SHP77 treated with DMSO at 0.1 percent for 48 hours (cell line): ENCODE measurements at regions not wholly inside any gene's neighbourhood (a gene's known extent, or its start where the extent isn't known, plus 50 kb on each side); places are given as distances from the start of the nearest gene placed in this dataset.
"Not testable (repeated sequence)": the region's sequence is repeated elsewhere in the genome, so short reads cannot be mapped to it uniquely, and the experiment has no call there.

Experiments
- DNase-seq: peaks from one replicate; lab custom pipeline; 2025; lab: John Stamatoyannopoulos, UW

DNA sequence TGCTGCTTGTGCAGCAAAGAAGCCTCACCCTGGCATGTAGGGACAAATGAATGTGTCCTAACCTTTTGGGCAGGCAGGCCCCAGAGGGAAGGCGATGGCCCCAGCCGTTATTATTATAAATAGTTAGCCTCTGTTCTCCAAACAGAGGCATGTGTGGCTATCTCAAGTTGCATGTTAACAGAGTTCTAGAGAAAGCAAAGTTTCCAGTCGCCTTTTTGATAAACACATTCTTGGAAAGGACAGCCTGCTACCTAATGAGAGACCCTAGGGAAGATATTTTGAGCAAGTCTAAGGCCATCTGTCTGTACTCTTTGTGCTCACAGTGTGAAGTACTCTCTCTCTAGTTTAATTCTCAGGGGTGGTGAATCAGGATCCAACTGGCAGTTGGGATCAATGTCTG, 97.4 kb upstream of the FHL2 start:
- DNase-seq, result no peak

DNA sequence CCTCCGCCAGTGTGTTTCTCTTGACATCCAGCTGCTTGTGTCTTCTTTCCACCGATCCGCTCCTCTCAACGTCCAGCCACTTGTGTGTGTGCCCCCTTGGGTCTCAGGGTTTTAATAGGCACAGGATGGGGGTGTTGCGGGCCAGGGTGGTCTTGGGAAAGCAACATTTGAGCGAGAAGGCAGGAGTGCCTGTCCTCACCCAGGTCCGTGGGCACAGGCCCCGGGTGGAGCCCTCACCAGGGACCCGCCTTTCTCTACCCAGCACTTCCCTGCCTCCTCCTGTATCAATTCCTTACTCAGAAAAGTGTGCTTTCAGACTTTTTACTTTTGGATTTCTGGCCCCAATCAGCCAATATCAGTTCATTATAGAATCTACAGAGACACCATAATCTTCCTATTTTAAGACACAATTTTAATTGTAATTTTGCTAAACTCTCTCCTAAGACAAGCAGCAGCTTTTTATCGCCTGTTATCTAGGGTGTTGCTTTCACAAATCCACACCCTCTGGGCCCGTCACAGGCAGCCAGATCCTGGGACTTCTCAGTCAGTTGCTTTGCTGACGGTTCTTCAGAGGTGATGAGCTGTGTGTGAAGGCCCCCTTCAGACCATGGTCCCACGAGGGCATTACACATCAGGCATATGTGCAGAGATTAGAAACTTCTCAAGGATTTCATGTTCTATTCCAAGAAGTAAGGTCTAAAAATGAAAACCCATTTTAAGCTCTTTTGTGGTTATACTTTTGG, 96.0 kb upstream of the FHL2 start:
- DNase-seq, result no peak

DNA sequence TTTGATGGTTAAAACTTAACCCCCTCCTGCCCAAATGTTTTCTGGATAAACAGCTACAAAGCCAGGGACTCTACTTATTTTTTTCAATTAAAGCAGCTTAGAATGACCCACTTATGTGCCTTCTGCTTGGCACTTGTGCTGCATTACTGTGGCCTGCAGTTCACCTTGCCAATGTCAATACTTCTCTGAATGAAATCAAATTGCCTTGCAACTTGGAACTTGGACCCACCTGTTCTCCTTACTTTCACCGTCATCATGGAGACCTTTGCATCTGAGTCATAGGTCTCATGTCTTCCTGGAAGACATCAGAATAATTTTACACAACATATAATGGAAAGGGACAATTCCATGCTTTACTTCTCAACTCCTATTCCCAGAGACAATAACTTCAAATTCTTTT, 92.1 kb upstream of the FHL2 start:
- no peak for DNase-seq

DNA sequence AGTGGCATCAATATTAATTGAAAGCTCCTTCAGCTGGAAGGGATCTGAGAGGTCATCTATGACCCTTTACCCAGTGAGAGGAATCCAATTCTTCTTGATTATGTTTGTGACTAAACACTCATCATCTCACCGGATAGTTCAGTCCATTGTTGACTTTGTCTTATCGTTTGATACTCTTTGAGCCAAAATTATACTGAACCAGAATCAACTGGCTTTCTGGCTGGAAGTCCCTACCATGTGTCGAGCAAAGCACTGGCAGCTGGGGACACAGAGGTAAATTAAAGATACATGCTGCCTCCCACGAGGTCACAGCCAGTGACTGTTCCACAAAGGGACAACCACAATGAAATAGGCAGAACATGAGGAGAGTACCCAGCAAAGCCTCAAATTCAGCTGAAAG, 91.4 kb upstream of the FHL2 start:
- DNase-seq, result no peak

DNA sequence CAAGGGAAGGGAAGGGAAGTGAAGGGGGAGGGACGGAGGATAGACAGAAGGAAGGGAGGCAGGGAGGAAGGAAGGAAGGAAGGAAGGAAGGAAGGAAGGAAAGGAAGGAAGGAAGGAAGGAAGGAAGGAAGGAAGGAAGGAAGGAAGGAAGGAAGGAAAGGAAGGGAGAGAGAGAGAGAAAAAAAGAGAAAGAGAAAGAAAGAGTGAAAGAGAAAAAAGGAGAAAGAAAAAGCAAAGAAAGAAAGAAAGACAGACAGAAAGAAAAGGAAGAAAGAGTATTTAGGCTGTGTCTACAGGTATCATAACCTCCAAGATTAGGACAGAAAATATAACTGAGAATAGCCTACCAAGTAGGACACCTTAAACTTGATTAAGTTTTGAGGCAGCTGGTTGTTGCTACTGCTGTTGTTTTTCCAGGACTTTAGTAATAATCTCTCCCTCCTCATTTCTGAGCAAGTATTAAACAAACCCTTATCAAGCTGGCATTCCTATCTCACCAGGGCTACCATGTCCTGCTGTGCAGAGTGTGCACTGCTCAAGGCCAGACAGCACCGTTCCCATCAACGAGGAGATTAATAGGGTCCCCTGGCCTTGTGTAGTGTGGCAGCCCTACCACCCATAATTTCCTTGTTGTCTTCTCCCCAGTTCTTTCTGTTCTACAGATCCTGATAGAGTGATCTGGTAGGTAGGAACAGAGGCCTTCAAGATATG, 90.5 kb upstream of the FHL2 start:
- no peak for DNase-seq

DNA sequence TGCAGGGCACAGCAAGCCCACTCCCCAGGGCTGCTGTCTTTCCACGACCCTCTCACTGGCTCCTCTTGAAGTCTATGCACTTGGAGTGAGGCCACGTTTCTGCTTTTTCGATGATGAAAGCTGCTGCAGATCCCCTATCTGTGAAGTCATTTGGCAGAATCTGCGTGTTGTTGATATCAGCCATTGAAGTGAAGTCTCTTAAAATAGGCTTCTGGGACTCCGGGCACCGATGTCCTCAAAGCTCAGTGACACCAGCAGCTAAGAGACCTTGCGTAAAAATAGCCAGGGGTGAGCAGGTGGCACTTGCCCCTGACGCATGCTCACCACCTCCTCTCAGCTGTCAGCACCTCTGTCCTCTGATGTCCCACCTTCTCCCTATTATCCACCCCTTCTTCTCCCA, 89.4 kb upstream of the FHL2 start:
- DNase-seq, result no peak

DNA sequence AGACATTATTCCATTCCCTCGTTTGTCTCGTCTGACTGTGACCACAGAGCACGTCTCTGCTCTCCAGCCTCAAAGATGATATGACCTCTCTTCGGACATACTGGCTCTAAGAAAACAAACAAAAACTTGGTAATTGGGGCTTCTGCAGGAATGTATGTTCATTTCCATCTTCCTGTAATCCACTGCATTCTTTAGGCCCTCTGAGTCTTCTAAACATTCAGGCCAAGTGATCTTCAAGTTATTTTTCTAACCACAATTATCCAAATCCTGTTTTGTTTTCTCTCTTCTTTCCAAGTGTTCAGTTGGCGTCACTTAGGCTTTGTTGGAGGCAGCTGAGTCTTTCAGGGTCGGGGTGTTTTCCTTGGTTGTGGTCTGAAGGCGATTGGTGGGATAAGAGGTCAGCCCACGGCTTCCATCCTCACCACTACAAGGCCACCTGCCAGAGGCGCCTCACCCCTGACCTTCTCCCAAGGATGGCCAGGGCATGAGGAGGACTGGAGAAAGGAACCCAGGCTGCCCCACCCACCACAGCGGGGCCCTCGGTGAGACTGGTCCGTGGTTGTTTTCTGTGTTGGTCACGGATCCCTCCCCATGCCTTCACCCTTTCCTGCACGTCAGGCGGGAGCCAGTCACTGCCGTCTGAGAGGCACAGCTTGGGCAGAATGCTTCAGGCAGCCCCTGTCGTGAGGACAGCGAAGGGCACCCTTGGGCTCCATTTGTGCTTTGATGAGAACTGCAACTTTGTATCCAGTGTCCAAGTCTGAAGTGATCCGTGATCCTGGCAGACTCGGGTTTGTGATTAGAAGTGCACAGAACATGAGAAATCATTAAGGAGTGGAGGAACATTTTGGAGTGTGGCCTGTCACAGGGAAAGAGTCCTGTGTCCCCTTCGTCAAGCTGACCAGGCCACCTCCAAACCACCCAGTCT, 88.6 kb upstream of the FHL2 start:
- no peak for DNase-seq

DNA sequence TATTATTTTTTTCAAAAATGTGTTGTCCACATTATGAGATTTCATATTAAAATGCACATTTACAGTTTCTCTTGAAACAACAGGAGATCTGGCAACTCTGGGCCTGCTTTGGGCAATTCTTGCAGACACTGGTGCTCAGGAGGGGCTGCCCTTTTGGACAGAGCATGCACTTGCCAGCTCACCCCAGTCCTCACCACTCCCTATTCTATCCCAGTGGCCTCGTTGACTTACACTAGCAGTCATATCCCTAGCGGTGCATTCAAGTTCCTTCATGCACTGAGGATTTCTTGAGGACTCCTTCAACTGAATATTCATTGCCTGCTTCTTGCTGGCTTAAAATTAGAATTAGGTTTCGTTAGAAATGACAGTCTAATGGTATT, 87.9 kb upstream of the FHL2 start:
- DNase-seq, result no peak

DNA sequence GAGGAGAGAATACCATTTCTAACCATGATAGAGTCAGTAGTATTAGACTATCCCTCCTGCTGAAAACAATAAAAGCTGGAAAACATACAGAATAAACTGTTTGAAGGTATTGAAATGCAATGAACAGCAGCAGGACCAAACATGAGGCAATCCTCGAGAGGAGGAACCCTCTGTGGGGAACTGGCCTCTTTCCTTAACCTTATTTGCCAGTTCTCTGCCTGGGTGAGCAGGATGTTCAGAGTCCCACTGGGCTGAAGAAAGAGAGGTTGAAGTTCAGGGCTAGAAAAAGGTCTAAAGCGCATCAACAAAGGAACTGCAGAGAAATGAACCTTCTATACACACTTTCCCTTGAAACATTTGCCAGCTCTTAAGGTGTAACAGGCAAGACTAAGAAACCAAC, 79.8 kb upstream of the FHL2 start:
- no peak for DNase-seq

DNA sequence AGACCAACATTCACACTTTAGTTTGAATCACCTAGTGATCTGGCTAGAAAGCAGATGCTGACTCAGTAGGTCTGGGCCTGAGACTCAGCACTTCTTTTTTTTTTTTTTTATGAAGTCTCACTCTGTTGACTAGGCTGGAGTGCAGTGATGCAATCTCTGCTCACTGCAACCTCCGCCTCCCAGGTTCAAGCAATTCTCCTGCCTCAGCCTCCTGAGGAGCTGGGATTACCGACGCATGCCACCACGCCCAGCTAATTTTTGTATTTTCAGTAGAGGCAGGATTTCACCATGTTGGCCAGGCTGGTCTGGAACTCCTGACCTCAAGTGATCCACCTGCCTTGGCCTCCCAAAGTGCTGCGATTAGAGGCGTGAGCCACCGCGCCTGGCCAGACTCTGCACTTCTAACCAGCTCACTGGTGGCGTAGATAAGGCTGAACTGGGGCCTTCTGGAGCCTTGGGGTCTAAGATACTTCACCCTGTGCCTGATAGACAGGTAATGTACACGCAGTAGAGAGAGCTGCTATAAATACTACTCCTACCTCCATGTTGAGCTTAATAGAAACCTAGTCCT, 78.3 kb upstream of the FHL2 start:
- DNase-seq, result not testable (repeated sequence)

DNA sequence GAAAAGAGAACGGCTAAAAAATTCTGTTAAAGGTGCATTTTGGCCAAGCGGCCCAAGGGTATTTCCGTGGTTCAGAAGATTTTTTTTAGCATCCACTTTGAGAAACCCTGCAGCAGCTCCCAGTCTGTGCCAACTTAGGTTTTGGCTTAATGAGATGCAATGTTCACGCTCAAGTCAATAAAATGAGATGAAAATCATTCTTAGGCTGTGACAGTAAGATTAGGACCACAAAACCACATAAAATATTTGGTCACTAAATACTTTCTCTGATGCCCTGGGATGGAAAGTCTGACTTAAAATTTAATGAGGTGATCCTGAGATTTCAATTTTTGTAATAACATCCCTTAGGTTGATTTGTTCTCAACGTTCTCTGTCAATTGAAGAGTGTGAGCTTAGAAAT, 74.2 kb upstream of the FHL2 start:
- DNase-seq, result no peak

DNA sequence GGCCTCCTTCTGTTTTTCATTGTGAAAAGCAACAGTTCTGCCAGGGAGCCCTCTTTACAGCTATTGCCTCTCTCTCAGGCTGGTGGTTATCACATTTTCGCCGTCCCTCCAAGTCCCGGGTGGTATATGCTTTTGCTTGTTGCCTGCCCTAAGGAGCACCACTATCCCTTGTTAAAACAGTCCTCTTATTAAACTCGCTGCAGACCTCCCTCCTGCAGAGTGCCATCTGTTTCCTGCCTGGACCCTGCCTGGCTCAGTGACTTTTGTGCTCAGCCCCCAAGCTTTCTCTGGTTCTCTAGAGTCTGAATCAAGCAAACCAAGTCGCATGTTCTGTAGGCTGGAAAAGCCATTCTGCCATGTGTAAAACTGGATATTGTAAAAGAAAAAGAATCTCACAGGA, 72.1 kb upstream of the FHL2 start:
- DNase-seq, result no peak

DNA sequence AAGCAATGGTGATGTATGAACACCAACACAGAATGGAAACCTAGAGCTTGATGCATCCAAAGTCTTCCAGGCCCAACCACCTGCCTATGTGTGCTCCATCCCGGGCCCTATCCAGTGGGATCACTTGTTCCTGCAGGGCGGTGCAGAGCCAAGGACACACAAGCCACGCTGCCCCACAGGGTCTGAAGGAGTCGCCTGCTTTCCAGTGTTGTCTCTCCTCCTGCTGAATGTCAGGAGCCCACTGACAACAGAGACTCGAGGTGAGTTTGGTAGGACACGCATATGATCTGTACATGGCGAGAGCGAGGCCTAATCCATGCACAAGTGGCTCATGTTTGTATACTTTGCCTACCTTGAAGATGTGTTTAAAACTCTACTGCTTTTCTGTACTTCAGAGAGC, 70.9 kb upstream of the FHL2 start:
- DNase-seq, result no peak

DNA sequence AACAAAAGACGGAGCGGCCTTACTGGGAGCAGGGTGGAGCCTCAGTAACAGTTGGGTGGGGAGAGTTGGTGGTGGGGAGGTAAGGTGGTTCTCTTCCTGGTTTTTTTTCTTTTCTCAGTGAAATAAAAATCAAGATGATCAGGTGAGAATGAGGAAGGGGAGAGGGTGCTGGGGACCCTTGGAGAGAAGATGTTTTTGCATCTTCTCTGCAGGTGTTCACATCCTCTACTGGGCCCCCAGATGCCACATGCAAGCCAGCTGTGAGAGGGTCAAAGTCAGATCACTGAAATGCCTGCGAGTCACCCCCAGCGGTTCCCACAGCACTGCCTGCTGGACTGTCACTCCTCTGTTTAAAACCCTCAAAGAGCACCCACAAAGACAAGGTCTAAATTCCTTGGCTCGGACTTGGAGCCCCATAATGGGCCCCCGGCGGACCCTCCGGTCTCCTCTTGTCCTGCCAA, 69.8 kb upstream of the FHL2 start:
- DNase-seq, result no peak

DNA sequence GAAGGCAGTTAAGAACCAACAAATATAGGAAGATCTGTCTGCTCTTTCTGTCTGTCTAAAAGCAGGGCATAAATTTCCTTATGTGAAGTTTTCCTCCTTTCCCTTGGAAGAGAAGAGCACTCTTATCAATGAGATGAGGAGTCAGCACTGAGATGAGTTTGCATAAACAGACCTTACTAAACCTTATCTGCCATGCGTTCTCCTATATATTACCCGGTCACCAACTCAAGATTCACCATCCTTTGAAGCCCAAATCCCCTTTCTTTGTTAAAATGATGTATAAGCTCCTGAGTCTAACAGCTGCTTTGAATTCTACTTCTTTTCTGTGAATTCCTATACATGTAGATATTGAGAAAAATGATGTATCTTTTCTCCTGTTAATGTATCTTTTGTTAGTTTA, 65.5 kb upstream of the FHL2 start:
- DNase-seq, result no peak

DNA sequence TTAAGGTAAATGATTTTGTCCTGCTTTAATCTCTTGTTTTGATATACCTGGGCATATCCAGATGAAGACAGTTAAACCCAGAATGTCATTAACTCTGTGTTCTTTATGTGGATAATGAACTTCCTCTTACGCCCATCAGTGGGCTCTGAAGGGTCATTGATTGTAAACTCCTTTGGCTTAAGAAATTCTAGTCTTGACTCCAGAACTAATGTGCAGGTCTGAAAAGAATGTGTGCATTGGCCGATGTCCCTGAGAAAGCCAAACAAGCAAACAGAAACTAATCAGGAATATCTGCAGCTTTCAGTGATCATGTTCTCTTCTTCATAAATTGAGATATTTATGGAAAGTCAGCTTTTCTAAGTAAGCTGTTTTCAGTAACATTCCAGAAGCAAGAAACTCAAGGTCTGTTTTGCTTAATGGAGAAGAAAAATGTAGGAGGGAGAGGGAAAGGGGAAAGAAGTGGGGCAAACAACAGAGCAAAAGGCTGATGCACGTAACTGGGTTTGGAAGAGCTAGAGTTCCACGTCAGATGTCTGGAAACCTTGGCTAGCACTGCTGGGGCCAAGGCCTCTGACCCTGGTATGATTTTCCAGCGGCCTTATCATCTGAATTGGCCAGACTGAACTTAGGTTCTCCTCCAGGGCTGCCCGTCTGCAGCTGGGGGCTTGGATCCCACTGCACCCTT, 61.3 kb upstream of the FHL2 start:
- no peak for DNase-seq

DNA sequence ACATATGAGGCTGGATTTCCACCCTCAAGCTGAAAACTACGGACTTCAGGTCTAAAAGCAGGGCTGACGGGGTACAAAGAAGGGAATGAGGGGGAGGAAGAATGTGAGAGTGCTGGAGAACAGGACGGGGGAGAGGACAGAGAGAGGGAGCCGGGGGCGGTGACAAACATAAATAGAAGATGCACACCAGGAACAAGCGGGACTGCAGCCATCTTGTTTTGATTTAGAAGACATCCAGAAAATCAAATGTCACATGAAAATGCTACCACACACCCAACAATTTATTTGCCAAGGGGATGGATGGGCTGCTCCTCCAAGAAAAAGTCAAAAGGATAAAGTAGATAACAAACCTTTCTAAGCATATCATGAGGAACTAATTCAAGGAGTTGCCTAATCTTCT, 59.2 kb upstream of the FHL2 start:
- DNase-seq, result no peak

DNA sequence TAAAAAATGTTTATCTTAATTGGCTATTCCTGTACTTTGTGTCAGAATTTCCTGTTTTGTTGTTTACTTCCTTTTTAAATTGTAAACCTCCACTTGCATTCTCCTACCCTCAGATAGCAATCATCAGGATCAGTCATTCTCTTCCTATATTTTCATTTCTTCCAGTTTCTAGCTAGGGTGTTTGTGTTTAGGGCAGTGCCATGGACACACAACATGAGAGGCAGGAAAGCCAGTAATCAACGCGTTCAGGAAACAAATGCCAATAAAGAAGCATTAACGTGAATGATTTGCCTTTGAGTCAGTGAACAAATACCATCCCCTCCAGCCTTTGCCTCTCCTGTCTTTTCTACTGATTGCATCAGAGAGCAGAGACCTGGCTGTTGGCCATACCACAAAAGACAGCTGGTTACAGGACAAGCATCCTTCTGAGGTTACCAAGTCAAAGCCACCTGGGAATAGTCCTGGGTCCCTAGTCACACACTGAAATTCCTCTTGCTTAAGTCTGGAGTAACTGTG, 56.7 kb upstream of the FHL2 start:
- DNase-seq, result peak; percentile 76

DNA sequence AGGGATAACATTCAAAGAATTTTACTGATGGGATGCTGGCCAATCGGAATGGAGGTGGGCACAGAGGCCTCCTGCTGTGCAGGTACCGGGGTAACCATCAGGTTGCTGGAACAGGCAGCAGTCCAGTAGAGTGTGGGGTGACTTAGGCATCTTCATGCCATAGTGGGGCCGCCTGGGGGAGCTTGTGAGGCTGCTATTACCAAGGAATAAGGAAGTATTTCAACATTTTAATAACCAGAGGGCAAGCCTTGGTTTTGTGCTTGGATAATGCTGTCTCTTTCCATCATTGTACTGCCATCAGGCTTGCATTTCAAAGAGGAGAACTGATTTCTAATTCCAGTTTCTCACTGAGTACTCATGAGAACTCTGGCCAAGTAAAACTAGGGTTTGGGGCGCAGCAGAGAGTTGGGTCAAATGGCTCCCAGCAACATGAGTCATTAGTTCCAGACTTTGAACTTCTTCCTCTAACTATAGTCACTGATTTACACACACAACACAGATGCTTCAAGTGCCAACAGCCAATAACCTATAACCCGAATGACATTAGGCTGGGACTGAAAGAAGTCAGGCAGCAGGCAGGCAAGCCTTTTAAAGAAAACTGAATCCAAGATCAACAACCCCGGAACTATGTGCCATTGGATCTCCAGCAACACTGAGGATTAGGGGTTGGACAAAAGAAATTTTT, 56.1 kb upstream of the FHL2 start:
- no peak for DNase-seq

DNA sequence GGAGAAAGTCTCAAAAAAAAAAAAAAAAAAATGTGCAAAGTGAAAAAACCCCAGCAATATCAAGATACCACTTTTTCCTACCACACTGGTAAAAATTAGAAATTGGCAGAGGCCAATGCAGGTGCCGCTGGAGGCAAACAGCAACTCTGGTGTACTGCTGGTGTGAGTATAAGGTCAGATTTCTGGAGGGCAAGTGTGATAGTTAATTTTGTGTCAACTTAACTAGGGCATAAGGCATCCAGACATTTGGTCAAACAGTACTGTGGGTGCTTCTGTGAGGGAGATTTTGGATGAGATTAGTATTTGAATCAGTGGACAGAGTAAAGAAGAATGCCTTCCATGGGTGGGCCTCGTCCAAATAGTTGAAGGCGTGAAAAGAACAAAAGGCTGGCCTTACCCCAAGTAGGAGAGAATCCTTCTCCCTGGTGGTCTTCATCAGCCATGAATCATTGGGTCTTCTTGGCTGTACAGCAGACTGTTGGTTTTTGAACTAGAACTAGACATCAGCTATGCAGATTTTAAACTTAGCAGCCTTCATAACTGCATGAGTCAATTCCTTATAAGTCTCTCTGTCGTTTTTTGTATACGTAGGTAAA, 52.8 kb upstream of the FHL2 start:
- DNase-seq, result no peak

DNA sequence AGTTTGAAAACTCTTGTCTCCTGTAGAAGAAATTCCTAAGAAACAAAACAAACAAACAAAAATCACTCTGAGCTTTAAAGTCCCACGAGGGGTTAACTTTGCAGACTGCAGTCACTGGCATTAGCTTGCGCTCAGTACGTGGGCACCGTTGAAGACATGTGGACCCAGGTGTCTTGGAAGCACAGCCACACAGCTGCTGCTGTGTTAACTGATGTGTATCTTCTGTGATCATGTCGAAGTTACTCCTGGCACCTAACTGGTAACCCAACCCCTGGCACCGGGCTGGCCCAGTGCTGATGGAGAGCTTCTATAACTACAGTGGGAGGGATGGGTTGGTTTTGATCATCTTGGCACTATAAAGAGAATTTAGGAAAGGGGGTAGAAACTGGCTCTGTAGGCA, 51.6 kb upstream of the FHL2 start:
- DNase-seq, result no peak
